ENCODE measurements at regions not wholly inside any gene's neighbourhood (a gene's known extent, or its start where the extent isn't known, plus 50 kb on each side); places are given as distances from the start of the nearest gene placed in this dataset.

DNA sequence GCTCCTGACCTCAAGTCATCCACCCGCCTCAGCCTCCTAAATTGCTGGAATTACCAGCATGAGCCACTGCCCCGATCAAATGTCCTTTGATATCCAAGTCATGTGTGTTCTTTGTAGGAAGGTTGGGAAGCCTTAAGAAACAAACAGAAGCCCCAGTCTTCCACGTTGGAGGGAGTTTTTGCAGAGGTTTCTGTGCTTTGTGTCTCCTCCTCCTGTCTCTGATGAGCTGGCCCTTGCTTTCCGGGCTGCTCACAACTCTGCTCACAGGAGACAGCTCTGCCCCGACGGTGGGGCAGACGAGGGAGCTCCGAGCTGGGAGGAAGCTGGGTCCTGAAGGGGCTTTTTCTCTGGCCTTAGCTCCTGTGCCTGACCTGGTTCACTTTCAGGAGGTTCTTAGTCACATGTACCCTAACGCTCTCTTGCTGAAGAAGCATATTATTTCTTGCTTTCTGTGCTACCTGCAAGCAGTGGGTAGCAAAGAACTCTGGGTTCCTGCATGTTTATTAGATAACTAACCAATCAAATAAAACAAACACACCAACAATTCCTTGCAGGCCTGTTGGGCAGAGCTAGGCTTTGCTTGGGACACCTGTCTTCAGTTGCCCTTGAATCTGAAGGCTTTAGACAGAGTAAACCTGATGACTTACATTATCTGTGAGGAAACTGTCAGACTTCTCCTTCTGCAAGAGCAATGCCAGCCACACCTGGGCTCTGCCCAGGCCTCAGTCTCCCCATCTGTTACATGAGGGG is 52.6 kb upstream of the SMAD6 start:
- Histone ChIP-seq H3K27ac (ENCODE audit: low read depth, low read length) (no peak overlapping the region), H3K9me3 (ENCODE audit: control insufficient read depth, insufficient read depth, low read length) (no peaks in the 10 kb centered on the region; the same call in 1 of the 2 replicates), H3K27me3 (ENCODE audit: control insufficient read depth, insufficient read depth, low read length) (no peaks in the 10 kb centered on the region), H3K4me3 (ENCODE audit: low read depth, low read length) (no peak overlapping the region)
- ChIA-PET POLR2A (no interaction called here), CTCF (interaction anchor here (0.8 to 1.5 kb wide), 2 partner anchors 31 to 202 kb away, joined by 3 to 4 read pairs; no protein-coding TSS in a partner anchor)
- no peak for DNase-seq (ENCODE audit: low read depth, low spot score)
- TF ChIP-seq, protein P1, sequence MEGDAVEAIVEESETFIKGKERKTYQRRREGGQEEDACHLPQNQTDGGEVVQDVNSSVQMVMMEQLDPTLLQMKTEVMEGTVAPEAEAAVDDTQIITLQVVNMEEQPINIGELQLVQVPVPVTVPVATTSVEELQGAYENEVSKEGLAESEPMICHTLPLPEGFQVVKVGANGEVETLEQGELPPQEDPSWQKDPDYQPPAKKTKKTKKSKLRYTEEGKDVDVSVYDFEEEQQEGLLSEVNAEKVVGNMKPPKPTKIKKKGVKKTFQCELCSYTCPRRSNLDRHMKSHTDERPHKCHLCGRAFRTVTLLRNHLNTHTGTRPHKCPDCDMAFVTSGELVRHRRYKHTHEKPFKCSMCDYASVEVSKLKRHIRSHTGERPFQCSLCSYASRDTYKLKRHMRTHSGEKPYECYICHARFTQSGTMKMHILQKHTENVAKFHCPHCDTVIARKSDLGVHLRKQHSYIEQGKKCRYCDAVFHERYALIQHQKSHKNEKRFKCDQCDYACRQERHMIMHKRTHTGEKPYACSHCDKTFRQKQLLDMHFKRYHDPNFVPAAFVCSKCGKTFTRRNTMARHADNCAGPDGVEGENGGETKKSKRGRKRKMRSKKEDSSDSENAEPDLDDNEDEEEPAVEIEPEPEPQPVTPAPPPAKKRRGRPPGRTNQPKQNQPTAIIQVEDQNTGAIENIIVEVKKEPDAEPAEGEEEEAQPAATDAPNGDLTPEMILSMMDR (IDR thresholded peaks at IDR 0.05; ENCODE audit: low read depth, low read length) = no peak

DNA sequence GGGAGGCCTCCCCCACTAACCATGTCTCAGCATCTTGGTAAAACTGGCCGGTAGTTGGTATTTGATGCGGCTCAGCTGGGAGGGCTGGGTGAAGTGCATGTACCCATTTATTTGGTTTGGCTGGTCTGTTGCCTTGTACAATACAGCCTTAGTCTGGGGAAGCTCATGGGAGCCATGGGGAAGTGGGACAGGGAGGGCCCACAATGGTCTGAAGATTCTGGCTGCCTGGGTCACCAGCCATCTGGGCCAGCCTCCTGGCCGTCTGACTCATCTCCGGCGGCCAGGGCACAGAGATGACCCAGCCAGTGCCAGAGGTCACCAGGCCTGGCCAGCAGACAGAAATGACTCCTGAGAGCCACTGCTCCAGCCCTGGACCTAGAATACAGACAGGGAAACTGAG is 51.6 kb upstream of the SMAD6 start:
- Histone ChIP-seq H3K27me3 (ENCODE audit: control insufficient read depth, insufficient read depth, low read length) (peaks cover under 1% of the 10 kb centered on the region), H3K27ac (ENCODE audit: low read depth, low read length) (no peak overlapping the region), H3K9me3 (ENCODE audit: control insufficient read depth, insufficient read depth, low read length) (no peaks in the 10 kb centered on the region; the same call in 1 of the 2 replicates), H3K4me3 (ENCODE audit: low read depth, low read length) (no peak overlapping the region)
- TF ChIP-seq, protein P1 (IDR thresholded peaks at IDR 0.05; ENCODE audit: low read depth, low read length) = no peak
- CTCF ChIA-PET = interaction anchor here (0.6 kb wide), 1 partner anchor 204 kb away, joined by 3 read pairs; no protein-coding TSS in a partner anchor
- POLR2A ChIA-PET = no interaction called here
- no peak for DNase-seq (ENCODE audit: low read depth, low spot score)

DNA sequence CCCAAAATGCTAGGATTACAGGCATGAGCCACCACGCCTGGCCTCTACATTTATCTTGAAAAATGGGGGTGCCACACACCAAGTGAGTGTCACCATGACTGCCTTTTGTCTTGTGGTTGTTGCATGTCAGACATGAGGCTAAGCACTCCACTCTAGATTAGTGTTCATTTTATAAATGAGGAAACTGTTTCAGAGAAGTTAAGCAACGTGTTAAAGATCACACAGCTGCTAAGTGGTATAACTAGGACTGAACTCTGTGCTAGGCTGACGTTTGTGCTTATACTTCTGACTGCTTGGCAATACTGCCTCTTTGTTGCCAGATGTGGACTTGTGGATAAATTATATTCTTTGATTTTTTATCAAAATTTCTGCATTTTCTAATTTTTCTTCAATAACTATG is 50.8 kb upstream of the SMAD6 start:
- CTCF ChIA-PET = interaction anchor here (0.7 to 0.9 kb wide), 3 partner anchors 12 to 35 kb away, joined by 3 to 6 read pairs (median 4); no protein-coding TSS in a partner anchor
- TF ChIP-seq, protein P1 (IDR thresholded peaks at IDR 0.05; ENCODE audit: low read depth, low read length) = no peak
- POLR2A ChIA-PET = no interaction called here

DNA sequence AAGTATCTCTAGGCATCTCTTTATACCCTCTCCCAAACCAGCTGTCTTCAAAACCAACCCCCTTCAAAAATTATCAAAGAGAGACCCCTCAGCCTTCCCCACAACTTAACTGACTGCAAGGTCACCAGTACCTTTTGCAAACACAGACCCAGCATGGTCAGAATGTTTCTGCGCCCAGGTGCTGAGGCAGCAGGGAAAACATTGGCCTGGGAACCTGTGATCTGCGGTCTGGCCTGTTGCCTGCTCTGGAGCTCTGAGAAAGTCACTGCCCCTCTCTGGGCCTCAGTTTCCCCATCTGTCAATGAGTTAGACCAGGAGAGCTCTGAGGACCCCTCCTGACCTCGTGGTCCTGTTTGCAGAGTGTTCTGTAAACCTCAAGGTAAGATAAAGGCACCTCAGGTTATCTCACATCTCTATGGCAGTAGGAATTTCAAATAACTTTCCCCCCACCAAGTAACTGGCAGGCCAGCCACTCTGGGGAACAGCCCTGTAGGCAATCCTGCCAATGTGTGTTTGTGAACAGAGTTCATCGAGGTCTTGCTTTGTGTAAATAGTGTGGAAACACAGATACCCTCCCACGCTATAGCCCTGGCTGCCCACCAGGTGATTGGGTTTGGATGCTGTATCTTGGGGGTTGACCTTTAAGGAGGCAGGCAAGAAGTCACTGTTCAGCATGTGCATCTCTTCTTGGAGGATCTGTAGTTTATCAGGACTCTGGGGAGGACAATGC is 50.0 kb upstream of the SMAD6 start:
- Histone ChIP-seq H3K27me3 (ENCODE audit: control insufficient read depth, insufficient read depth, low read length) (peaks cover 3% of the 10 kb centered on the region), H3K9me3 (ENCODE audit: control insufficient read depth, insufficient read depth, low read length) (no peaks in the 10 kb centered on the region; the same call in 1 of the 2 replicates), H3K4me3 (ENCODE audit: low read depth, low read length) (no peak overlapping the region), H3K27ac (ENCODE audit: low read depth, low read length) (no peak overlapping the region)
- ChIA-PET POLR2A (no interaction called here), CTCF (interaction anchor here (0.8 to 1.1 kb wide), 4 partner anchors 33 to 199 kb away, joined by 3 to 4 read pairs (median 3); no protein-coding TSS in a partner anchor)
- no peak for DNase-seq (ENCODE audit: low read depth, low spot score)
- TF ChIP-seq, protein P1 (IDR thresholded peaks at IDR 0.05; ENCODE audit: low read depth, low read length) = no peak

More for the DNA sequence above, 50.8 kb upstream of the SMAD6 start:
- Histone ChIP-seq H3K4me3 (ENCODE audit: low read depth, low read length) (no peak overlapping the region), H3K9me3 (ENCODE audit: control insufficient read depth, insufficient read depth, low read length) (no peaks in the 10 kb centered on the region; the same call in 1 of the 2 replicates), H3K27ac (ENCODE audit: low read depth, low read length) (no peak overlapping the region), H3K27me3 (ENCODE audit: control insufficient read depth, insufficient read depth, low read length) (peaks cover 3% of the 10 kb centered on the region)
- DNase-seq (ENCODE audit: low read depth, low spot score) = no peak
